ENCODE measurements at regions not wholly inside any gene's neighbourhood (a gene's known extent, or its start where the extent isn't known, plus 50 kb on each side); places are given as distances from the start of the nearest gene placed in this dataset.

- H3K27me3 Mint-ChIP-seq (ENCODE audit: low read depth), result no peaks in the 10 kb centered on the region
- ATAC-seq (replicated peaks in 1 of 2) (no peak), DNase-seq (no peak)
- H3K36me3 Mint-ChIP-seq (ENCODE audit: insufficient read depth in 2 of 2), result peaks cover 0 to 1% of the 10 kb centered on the region in 2 donors
- no peak overlapping the region for H3K27ac Mint-ChIP-seq
- H3K4me1 Mint-ChIP-seq (ENCODE audit: low read depth), result no peaks in the 10 kb centered on the region
- no peak overlapping the region for H3K4me3 Mint-ChIP-seq
- H3K9me3 Mint-ChIP-seq, result peaks cover 0 to 1% of the 10 kb centered on the region in 2 donors
Measured at GRCh38 chr7:94832051-94832450, 75.3 kb upstream of the PPP1R9A start.

GRCh38 chr7:94834359-94834758 lies 73.0 kb upstream of the PPP1R9A start:
- Mint-ChIP-seq H3K4me3 (no peak overlapping the region), H3K9me3 (peaks cover 4 to 5% of the 10 kb centered on the region in 2 donors), H3K27ac (no peak overlapping the region), H3K4me1 (ENCODE audit: low read depth) (no peaks in the 10 kb centered on the region), H3K27me3 (ENCODE audit: low read depth) (no peaks in the 10 kb centered on the region), H3K36me3 (ENCODE audit: insufficient read depth in 2 of 2) (peaks cover 4 to 7% of the 10 kb centered on the region in 2 donors)
- no peak for DNase-seq
- no peak for ATAC-seq (replicated peaks in 1 of 2)

- ATAC-seq (replicated peaks in 1 of 2), result no peak
- DNase-seq, result no peak
- no peak overlapping the region for H3K27ac Mint-ChIP-seq
- H3K27me3 Mint-ChIP-seq (ENCODE audit: low read depth), result no peaks in the 10 kb centered on the region
- peaks cover 9 to 15% of the 10 kb centered on the region in 2 donors for H3K9me3 Mint-ChIP-seq
- no peak overlapping the region for H3K4me3 Mint-ChIP-seq
- peaks cover 6 to 8% of the 10 kb centered on the region in 2 donors for H3K36me3 Mint-ChIP-seq (ENCODE audit: insufficient read depth in 2 of 2)
- no peaks in the 10 kb centered on the region for H3K4me1 Mint-ChIP-seq (ENCODE audit: low read depth)
Measured at GRCh38 chr7:94838717-94839116, 68.7 kb upstream of the PPP1R9A start.

GRCh38 chr7:94843553-94843952 lies 63.8 kb upstream of the PPP1R9A start:
- ATAC-seq (replicated peaks in 1 of 2) (no peak), DNase-seq (no peak)
- Mint-ChIP-seq H3K4me3 (no peak overlapping the region), H3K4me1 (ENCODE audit: low read depth) (no peaks in the 10 kb centered on the region), H3K27ac (no peak overlapping the region), H3K9me3 (peaks cover 14 to 15% of the 10 kb centered on the region in 2 donors), H3K27me3 (ENCODE audit: low read depth) (no peaks in the 10 kb centered on the region), H3K36me3 (ENCODE audit: insufficient read depth in 2 of 2) (peaks cover 3 to 11% of the 10 kb centered on the region in 2 donors)

- H3K4me1 Mint-ChIP-seq (ENCODE audit: low read depth), result no peaks in the 10 kb centered on the region
- ATAC-seq (replicated peaks in 1 of 2) (no peak), DNase-seq (no peak)
- no peaks in the 10 kb centered on the region for H3K27me3 Mint-ChIP-seq (ENCODE audit: low read depth)
- H3K36me3 Mint-ChIP-seq (ENCODE audit: insufficient read depth in 2 of 2), result peaks cover 2 to 7% of the 10 kb centered on the region in 2 donors
- peaks cover 8 to 9% of the 10 kb centered on the region in 2 donors for H3K9me3 Mint-ChIP-seq
- H3K27ac Mint-ChIP-seq, result no peak overlapping the region
- no peak overlapping the region for H3K4me3 Mint-ChIP-seq
Measured at GRCh38 chr7:94848531-94848930, 58.9 kb upstream of the PPP1R9A start.

GRCh38 chr7:94848992-94849576 lies 58.3 kb upstream of the PPP1R9A start:
- no peak overlapping the region for H3K27ac Mint-ChIP-seq
- H3K4me3 Mint-ChIP-seq, result no peak overlapping the region
- H3K27me3 Mint-ChIP-seq (ENCODE audit: low read depth), result no peaks in the 10 kb centered on the region
- peaks cover 4% of the 10 kb centered on the region in 2 donors for H3K9me3 Mint-ChIP-seq
- DNase-seq (no peak), ATAC-seq (replicated peaks in 1 of 2) (no peak)
- H3K4me1 Mint-ChIP-seq (ENCODE audit: low read depth), result no peaks in the 10 kb centered on the region
- H3K36me3 Mint-ChIP-seq (ENCODE audit: insufficient read depth in 2 of 2), result peaks cover 2% of the 10 kb centered on the region in 2 donors

- H3K27ac Mint-ChIP-seq, result no peak overlapping the region
- ATAC-seq (replicated peaks in 1 of 2) (no peak), DNase-seq (no peak)
- H3K4me1 Mint-ChIP-seq (ENCODE audit: low read depth), result no peaks in the 10 kb centered on the region
- H3K36me3 Mint-ChIP-seq (ENCODE audit: insufficient read depth in 2 of 2), result peaks cover 2% of the 10 kb centered on the region in 2 donors
- no peaks in the 10 kb centered on the region for H3K27me3 Mint-ChIP-seq (ENCODE audit: low read depth)
- peaks cover 4 to 9% of the 10 kb centered on the region in 2 donors for H3K9me3 Mint-ChIP-seq
- H3K4me3 Mint-ChIP-seq, result no peak overlapping the region
Measured at GRCh38 chr7:94849636-94850208, 57.7 kb upstream of the PPP1R9A start.

- Mint-ChIP-seq H3K36me3 (ENCODE audit: insufficient read depth in 2 of 2) (peaks cover 0 to 2% of the 10 kb centered on the region in 2 donors), H3K4me1 (ENCODE audit: low read depth) (no peaks in the 10 kb centered on the region), H3K27ac (no peak overlapping the region), H3K4me3 (no peak overlapping the region), H3K27me3 (ENCODE audit: low read depth) (no peaks in the 10 kb centered on the region), H3K9me3 (peaks cover 1 to 11% of the 10 kb centered on the region in 2 donors)
- ATAC-seq (replicated peaks in 1 of 2) (no peak), DNase-seq (no peak)
Measured at GRCh38 chr7:94855589-94855988, 51.8 kb upstream of the PPP1R9A start.

GRCh38 chr7:94856643-94857042 lies 50.8 kb upstream of the PPP1R9A start:
- ATAC-seq (replicated peaks in 1 of 2), result no peak
- no peak for DNase-seq
- Mint-ChIP-seq H3K4me3 (no peak overlapping the region), H3K9me3 (peaks cover 1 to 11% of the 10 kb centered on the region in 2 donors), H3K36me3 (ENCODE audit: insufficient read depth in 2 of 2) (peaks cover 0 to 2% of the 10 kb centered on the region in 2 donors), H3K27ac (no peak overlapping the region), H3K27me3 (ENCODE audit: low read depth) (no peaks in the 10 kb centered on the region), H3K4me1 (ENCODE audit: low read depth) (no peaks in the 10 kb centered on the region)
